Neural crest cell (in vitro differentiated cells): ENCODE measurements at regions not wholly inside any gene's neighbourhood (a gene's known extent, or its start where the extent isn't known, plus 50 kb on each side); places are given as distances from the start of the nearest gene placed in this dataset.

ENCODE experiments used
- DNase-seq: peaks from one replicate; pipeline ENCODE4 v3.0.0; 2021; ENCODE audit warnings: low read depth, mixed read lengths, low spot score
- H3K27ac Mint-ChIP-seq: one replicate; pipeline ENCODE4 v1.8.0; 2021; ENCODE audit warnings: mild to moderate bottlenecking, mixed read lengths; ENCODE audit not compliant: unreplicated experiment
- H3K27me3 Mint-ChIP-seq: 2 replicates; pipeline ENCODE4 v1.8.0; 2021; ENCODE audit warnings: low read depth, mild to moderate bottlenecking, mixed read lengths
- H3K36me3 Mint-ChIP-seq: 2 replicates; pipeline ENCODE4 v1.8.0; 2021; ENCODE audit warnings: low read depth, mild to moderate bottlenecking, mixed read lengths
- H3K4me1 Mint-ChIP-seq: 2 replicates; pipeline ENCODE4 v1.8.0; 2021; ENCODE audit warnings: mixed read lengths
- H3K4me3 Mint-ChIP-seq: one replicate; pipeline ENCODE4 v1.8.0; 2021; ENCODE audit warnings: mild to moderate bottlenecking, mixed read lengths
- H3K9me3 Mint-ChIP-seq: 2 replicates; pipeline ENCODE4 v1.8.0; 2021; ENCODE audit warnings: mixed read lengths
- TF ChIP-seq, protein P1 (sequence below): fragments of 200-600 bp; sonication (generic); conservative IDR thresholded peaks from 2 replicates; pipeline ENCODE4 v1.5.0; 2021; ENCODE audit warnings: antibody characterized with exemption, mild to moderate bottlenecking

- TF ChIP-seq, protein P1, sequence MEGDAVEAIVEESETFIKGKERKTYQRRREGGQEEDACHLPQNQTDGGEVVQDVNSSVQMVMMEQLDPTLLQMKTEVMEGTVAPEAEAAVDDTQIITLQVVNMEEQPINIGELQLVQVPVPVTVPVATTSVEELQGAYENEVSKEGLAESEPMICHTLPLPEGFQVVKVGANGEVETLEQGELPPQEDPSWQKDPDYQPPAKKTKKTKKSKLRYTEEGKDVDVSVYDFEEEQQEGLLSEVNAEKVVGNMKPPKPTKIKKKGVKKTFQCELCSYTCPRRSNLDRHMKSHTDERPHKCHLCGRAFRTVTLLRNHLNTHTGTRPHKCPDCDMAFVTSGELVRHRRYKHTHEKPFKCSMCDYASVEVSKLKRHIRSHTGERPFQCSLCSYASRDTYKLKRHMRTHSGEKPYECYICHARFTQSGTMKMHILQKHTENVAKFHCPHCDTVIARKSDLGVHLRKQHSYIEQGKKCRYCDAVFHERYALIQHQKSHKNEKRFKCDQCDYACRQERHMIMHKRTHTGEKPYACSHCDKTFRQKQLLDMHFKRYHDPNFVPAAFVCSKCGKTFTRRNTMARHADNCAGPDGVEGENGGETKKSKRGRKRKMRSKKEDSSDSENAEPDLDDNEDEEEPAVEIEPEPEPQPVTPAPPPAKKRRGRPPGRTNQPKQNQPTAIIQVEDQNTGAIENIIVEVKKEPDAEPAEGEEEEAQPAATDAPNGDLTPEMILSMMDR: no peak
- H3K27ac Mint-ChIP-seq: no peak overlapping the region
- H3K4me1 Mint-ChIP-seq: no peaks in the 10 kb centered on the region
- H3K4me3 Mint-ChIP-seq: no peak overlapping the region
- no peaks in the 10 kb centered on the region for H3K36me3 Mint-ChIP-seq
- no peak for DNase-seq
- no peaks in the 10 kb centered on the region for H3K27me3 Mint-ChIP-seq
- H3K9me3 Mint-ChIP-seq: no peaks in the 10 kb centered on the region
Measured at GRCh38 chr2:195296490-195296889, 360.5 kb upstream of the SLC39A10 start.

DNA sequence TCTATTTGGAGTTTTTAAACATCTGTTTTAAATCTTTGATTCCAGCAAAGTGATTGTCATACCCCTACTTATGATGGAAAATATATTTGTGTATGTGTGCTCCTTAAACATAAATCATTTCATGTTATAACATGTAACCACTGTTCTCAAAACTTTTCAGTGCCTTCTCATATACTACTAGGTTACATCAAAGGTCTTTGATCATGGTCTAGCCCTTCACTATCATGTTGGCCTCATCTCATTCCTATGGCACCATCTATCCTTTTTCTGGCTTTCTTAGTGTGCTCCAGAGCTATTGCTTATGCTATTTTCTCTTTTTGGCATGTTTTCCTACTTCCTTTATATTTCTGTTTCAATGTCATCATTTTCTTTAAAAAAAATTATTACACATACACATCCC is 367.9 kb upstream of the SLC39A10 start:
- TF ChIP-seq, protein P1: no peak
- H3K36me3 Mint-ChIP-seq: no peaks in the 10 kb centered on the region
- H3K9me3 Mint-ChIP-seq: peaks cover 3% of the 10 kb centered on the region
- no peaks in the 10 kb centered on the region for H3K27me3 Mint-ChIP-seq
- H3K4me1 Mint-ChIP-seq: no peaks in the 10 kb centered on the region
- no peak overlapping the region for H3K4me3 Mint-ChIP-seq
- H3K27ac Mint-ChIP-seq: no peak overlapping the region
- DNase-seq: no peak

DNA sequence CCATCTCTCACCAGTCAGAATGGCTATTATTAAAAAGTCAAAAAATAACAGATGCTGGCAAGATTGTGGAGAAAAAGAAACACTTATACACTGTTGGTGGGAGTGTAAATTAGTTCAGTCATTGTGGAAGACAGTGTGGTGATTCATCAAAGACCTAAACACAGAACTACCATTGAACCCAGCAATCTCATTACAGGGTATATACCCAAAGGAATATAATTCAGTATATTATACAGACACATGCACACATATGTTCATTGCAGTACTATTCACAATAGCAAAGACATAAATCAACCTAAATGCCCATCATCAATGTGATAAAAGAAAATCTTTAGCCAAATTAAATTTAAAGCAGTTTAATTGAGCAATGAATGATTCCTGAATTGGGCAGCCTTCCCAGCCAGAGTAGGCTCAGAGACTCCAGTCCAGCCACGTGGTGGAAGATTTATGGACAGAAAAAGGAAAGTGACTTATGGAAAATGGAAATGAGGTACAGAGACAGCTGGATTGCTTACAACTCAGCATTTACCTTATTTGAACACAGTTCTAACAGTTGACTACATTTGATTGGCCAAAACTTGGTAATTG is 377.1 kb upstream of the SLC39A10 start:
- Mint-ChIP-seq H3K9me3 (peaks cover 2% of the 10 kb centered on the region), H3K27ac (no peak overlapping the region)

DNA sequence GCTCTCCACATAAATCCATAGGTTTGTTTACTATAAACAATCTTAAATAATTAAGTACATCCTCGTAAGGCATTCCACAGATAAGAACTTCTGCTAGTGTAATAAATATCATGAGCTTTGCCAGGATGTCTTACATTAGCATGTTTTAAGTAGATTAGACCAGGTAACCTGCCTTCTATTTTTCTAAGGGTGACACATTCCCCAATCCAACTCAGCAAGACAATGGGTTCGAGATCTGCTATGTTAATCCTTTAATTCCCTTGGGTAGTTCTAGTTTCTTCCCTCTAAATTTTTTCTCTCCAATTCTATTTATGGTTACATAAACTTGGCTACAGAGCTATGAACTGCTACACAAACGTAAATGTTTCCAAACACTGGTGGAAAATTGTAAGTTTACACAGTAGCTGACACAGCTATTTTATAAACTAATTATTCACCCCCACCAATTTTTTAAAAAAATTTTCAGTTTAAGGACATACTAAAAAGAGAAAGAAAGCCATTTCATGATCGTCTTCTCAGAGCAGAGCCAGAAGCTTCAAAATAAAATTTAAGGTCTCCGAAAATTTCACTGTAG is 386.5 kb upstream of the SLC39A10 start:
- H3K36me3 Mint-ChIP-seq: no peaks in the 10 kb centered on the region
- H3K9me3 Mint-ChIP-seq: peaks cover 5% of the 10 kb centered on the region
- H3K4me3 Mint-ChIP-seq: no peak overlapping the region
- no peak for DNase-seq
- no peak overlapping the region for H3K27ac Mint-ChIP-seq
- H3K27me3 Mint-ChIP-seq: no peaks in the 10 kb centered on the region
- TF ChIP-seq, protein P1: no peak
- no peaks in the 10 kb centered on the region for H3K4me1 Mint-ChIP-seq

More for the DNA sequence above, 377.1 kb upstream of the SLC39A10 start:
- Mint-ChIP-seq H3K4me3 (no peak overlapping the region), H3K4me1 (no peaks in the 10 kb centered on the region), H3K27me3 (no peaks in the 10 kb centered on the region), H3K36me3 (no peaks in the 10 kb centered on the region)
- TF ChIP-seq, protein P1: no peak
- no peak for DNase-seq

DNA sequence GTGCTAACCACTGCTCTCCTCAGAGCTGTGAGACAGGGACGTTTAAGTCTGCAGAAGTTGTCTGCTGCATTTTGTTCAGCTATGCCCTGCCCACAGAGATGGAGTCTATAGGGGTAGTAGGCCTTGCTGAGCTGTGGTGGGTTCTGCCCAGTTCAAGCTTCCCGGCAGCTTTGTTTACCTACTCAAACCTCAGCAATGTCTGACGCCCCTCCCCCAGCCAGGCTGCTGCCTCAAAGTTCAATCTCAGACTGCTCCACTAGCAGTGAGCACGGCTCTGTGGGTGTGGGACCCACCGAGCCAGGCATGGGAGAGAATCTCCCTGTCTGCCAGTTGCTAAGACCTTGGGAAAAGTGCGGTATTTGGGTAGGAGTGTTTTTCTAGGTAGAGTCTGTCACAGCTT is 387.8 kb upstream of the SLC39A10 start:
- Mint-ChIP-seq H3K27me3 (no peaks in the 10 kb centered on the region), H3K36me3 (no peaks in the 10 kb centered on the region), H3K9me3 (peaks cover 8% of the 10 kb centered on the region), H3K4me1 (no peaks in the 10 kb centered on the region), H3K4me3 (no peak overlapping the region), H3K27ac (no peak overlapping the region)
- DNase-seq: no peak
- TF ChIP-seq, protein P1: no peak
